IPS-20b (cell line): ENCODE measurements at regions not wholly inside any gene's neighbourhood (a gene's known extent, or its start where the extent isn't known, plus 50 kb on each side); places are given as distances from the start of the nearest gene placed in this dataset.
"Not testable (repeated sequence)": the region's sequence is repeated elsewhere in the genome, so short reads cannot be mapped to it uniquely, and the experiment has no call there.

Experiments
- H3K27ac ChIP-seq: one replicate; pipeline ENCODE4 v1.5.1; 2013; ENCODE audit warnings: low read length
- H3K27me3 ChIP-seq: 2 replicates; pipeline ENCODE4 v1.6.1; 2013; ENCODE audit warnings: mild to moderate bottlenecking, low read length, inconsistent platforms; ENCODE audit not compliant: insufficient read depth
- H3K36me3 ChIP-seq: 2 replicates; pipeline ENCODE4 v1.6.1; 2013; ENCODE audit warnings: low read depth, mild to moderate bottlenecking, inconsistent platforms, low read length, moderate library complexity; ENCODE audit not compliant: insufficient read depth
- H3K4me1 ChIP-seq: 2 replicates; pipeline ENCODE4 v1.6.1; 2013; ENCODE audit warnings: mild to moderate bottlenecking, control low read depth, inconsistent platforms, low read length, moderate library complexity; ENCODE audit not compliant: insufficient read depth
- H3K4me3 ChIP-seq: 2 replicates; pipeline ENCODE4 v1.5.1; 2013; ENCODE audit warnings: mild to moderate bottlenecking, low read length, inconsistent platforms
- H3K9ac ChIP-seq: 2 replicates; pipeline ENCODE4 v1.6.1; 2013; ENCODE audit warnings: low read depth, mild to moderate bottlenecking, inconsistent platforms, low read length, moderate library complexity
- H3K9me3 ChIP-seq: 2 replicates; pipeline ENCODE4 v1.6.1; 2013; ENCODE audit warnings: mild to moderate bottlenecking, low read depth, low read length, inconsistent platforms; ENCODE audit not compliant: insufficient read depth

- H3K27ac ChIP-seq, result no peak overlapping the region
- H3K9ac ChIP-seq, result no peak overlapping the region
These were observed 74.6 kb upstream of the GADD45A start for GRCh38 chr1:67610450-67610849.

GRCh38 chr1:67611846-67612245 is 73.2 kb upstream of the GADD45A start:
- Histone ChIP-seq H3K4me1 (no peaks in the 10 kb centered on the region), H3K9ac (no peak overlapping the region), H3K27ac (no peak overlapping the region), H3K9me3 (no peaks in the 10 kb centered on the region), H3K36me3 (no peaks in the 10 kb centered on the region), H3K27me3 (no peaks in the 10 kb centered on the region), H3K4me3 (no peak overlapping the region)

More at GRCh38 chr1:67610450-67610849, 74.6 kb upstream of the GADD45A start:
- H3K27me3 ChIP-seq, result no peaks in the 10 kb centered on the region
- H3K4me3 ChIP-seq, result no peak overlapping the region
- H3K36me3 ChIP-seq, result no peaks in the 10 kb centered on the region
- no peaks in the 10 kb centered on the region for H3K9me3 ChIP-seq
- H3K4me1 ChIP-seq, result no peaks in the 10 kb centered on the region

GRCh38 chr1:67612788-67613241 is 72.2 kb upstream of the GADD45A start:
- no peaks in the 10 kb centered on the region for H3K36me3 ChIP-seq
- no peaks in the 10 kb centered on the region for H3K4me1 ChIP-seq
- H3K9ac ChIP-seq, result no peak overlapping the region
- H3K4me3 ChIP-seq, result no peak overlapping the region
- no peaks in the 10 kb centered on the region for H3K27me3 ChIP-seq
- H3K27ac ChIP-seq, result no peak overlapping the region
- no peaks in the 10 kb centered on the region for H3K9me3 ChIP-seq

GRCh38 chr1:67613479-67613878 is 71.5 kb upstream of the GADD45A start:
- not testable (repeated sequence) for H3K27me3 ChIP-seq, H3K4me3 ChIP-seq, H3K9ac ChIP-seq, H3K9me3 ChIP-seq, H3K36me3 ChIP-seq, H3K27ac ChIP-seq, H3K4me1 ChIP-seq

- Histone ChIP-seq H3K36me3 (no peaks in the 10 kb centered on the region), H3K9me3 (no peaks in the 10 kb centered on the region), H3K4me1 (no peaks in the 10 kb centered on the region), H3K27ac (no peak overlapping the region), H3K27me3 (no peaks in the 10 kb centered on the region; the same call in 1 of the 2 replicates), H3K9ac (no peak overlapping the region), H3K4me3 (no peak overlapping the region)
These were observed 70.5 kb upstream of the GADD45A start for GRCh38 chr1:67614511-67614934.

GRCh38 chr1:67615886-67616285 is 69.1 kb upstream of the GADD45A start:
- H3K36me3 ChIP-seq, result no peaks in the 10 kb centered on the region
- H3K9me3 ChIP-seq, result no peaks in the 10 kb centered on the region
- H3K9ac ChIP-seq, result no peak overlapping the region
- H3K4me1 ChIP-seq, result no peaks in the 10 kb centered on the region
- no peak overlapping the region for H3K4me3 ChIP-seq
- H3K27ac ChIP-seq, result no peak overlapping the region
- no peaks in the 10 kb centered on the region; the same call in 1 of the 2 replicates for H3K27me3 ChIP-seq

- H3K27me3 ChIP-seq, result no peaks in the 10 kb centered on the region; the same call in 1 of the 2 replicates
- no peak overlapping the region for H3K4me3 ChIP-seq
- no peaks in the 10 kb centered on the region for H3K9me3 ChIP-seq
- no peak overlapping the region for H3K9ac ChIP-seq
- no peaks in the 10 kb centered on the region for H3K36me3 ChIP-seq
- no peaks in the 10 kb centered on the region for H3K4me1 ChIP-seq
- no peak overlapping the region for H3K27ac ChIP-seq
These were observed 68.5 kb upstream of the GADD45A start for GRCh38 chr1:67616394-67616985.

GRCh38 chr1:67618285-67619018 is 66.5 kb upstream of the GADD45A start:
- H3K9me3 ChIP-seq, result no peaks in the 10 kb centered on the region
- H3K4me1 ChIP-seq, result no peaks in the 10 kb centered on the region
- H3K27me3 ChIP-seq, result no peaks in the 10 kb centered on the region; the same call in 1 of the 2 replicates
- no peaks in the 10 kb centered on the region for H3K36me3 ChIP-seq
- no peak overlapping the region for H3K4me3 ChIP-seq
- no peak overlapping the region for H3K27ac ChIP-seq
- H3K9ac ChIP-seq, result no peak overlapping the region

- H3K27ac ChIP-seq, result no peak overlapping the region
- no peak overlapping the region for H3K4me3 ChIP-seq
- H3K27me3 ChIP-seq, result no peaks in the 10 kb centered on the region; the same call in 1 of the 2 replicates
These were observed 65.9 kb upstream of the GADD45A start for GRCh38 chr1:67619080-67619479.

GRCh38 chr1:67623906-67624305 is 61.1 kb upstream of the GADD45A start:
- Histone ChIP-seq H3K27me3 (no peaks in the 10 kb centered on the region; the same call in 1 of the 2 replicates), H3K9ac (no peak overlapping the region), H3K4me3 (no peak overlapping the region), H3K9me3 (no peaks in the 10 kb centered on the region), H3K4me1 (no peaks in the 10 kb centered on the region), H3K36me3 (no peaks in the 10 kb centered on the region), H3K27ac (no peak overlapping the region)

More at GRCh38 chr1:67619080-67619479, 65.9 kb upstream of the GADD45A start:
- no peaks in the 10 kb centered on the region for H3K9me3 ChIP-seq
- H3K9ac ChIP-seq, result no peak overlapping the region
- H3K36me3 ChIP-seq, result no peaks in the 10 kb centered on the region
- no peaks in the 10 kb centered on the region for H3K4me1 ChIP-seq

- H3K27ac ChIP-seq, result no peak overlapping the region
- H3K27me3 ChIP-seq, result no peaks in the 10 kb centered on the region
- no peak overlapping the region for H3K4me3 ChIP-seq
- H3K4me1 ChIP-seq, result no peaks in the 10 kb centered on the region
- no peak overlapping the region for H3K9ac ChIP-seq
- H3K36me3 ChIP-seq, result no peaks in the 10 kb centered on the region
- H3K9me3 ChIP-seq, result no peaks in the 10 kb centered on the region
These were observed 60.3 kb upstream of the GADD45A start for GRCh38 chr1:67624680-67625079.
